B cell (primary cell): ENCODE measurements at regions not wholly inside any gene's neighbourhood (a gene's known extent, or its start where the extent isn't known, plus 50 kb on each side); places are given as distances from the start of the nearest gene placed in this dataset.

Source experiments
- ATAC-seq: fragments of 200-7000 bp; cut with Tn5 transposase; one replicate; pipeline ENCODE4 v1.10.0; 2021; ENCODE audit warnings: low read depth, mild to moderate bottlenecking, moderate number of reproducible peaks, moderate library complexity
- CTCF ChIA-PET: fragments of 350-600 bp; sonication (Branson Sonifier 250); formaldehyde crosslinking; loops from one replicate; lab custom pipeline; 2021; ENCODE audit warnings: antibody characterized with exemption, inconsistent platforms; lab: Charles Lee
- POLR2A ChIA-PET: fragments of 350-600 bp; sonication (Branson Sonifier 250); formaldehyde crosslinking; loops from one replicate; lab custom pipeline; 2021; ENCODE audit warnings: antibody characterized with exemption; lab: Charles Lee
- DNase-seq: peaks from one replicate; pipeline ENCODE4 v3.0.0; 2013
- H2AFZ ChIP-seq: 2 replicates; pipeline ENCODE4 v1.6.1; 2012; ENCODE audit warnings: mild to moderate bottlenecking, low read depth, low read length; ENCODE audit not compliant: insufficient read depth, poor library complexity, severe bottlenecking
- H3K27ac ChIP-seq, 2 donors: 1 replicate in 1 of 2; 2 replicates in 1 of 2; pipeline ENCODE4 v1.5.1; 2012 to 2013; ENCODE audit warnings: low read length in 2 of 2, mild to moderate bottlenecking in 2 of 2, moderate library complexity in 1 of 2
- H3K27me3 ChIP-seq, 4 experiments: fragments of 200-600 bp in 1 of 4; sonication (generic) in 1 of 4; replicated peaks in 1 of 4; 1 replicate in 2 of 4; 2 replicates in 2 of 4; pipeline versions ENCODE4 v1.6.1 to v1.7.0; 2013 to 2016; ENCODE audit warnings: low read length in 3 of 4, mild to moderate bottlenecking in 2 of 4, mixed read lengths in 1 of 4, moderate library complexity in 1 of 4; ENCODE audit not compliant: insufficient read depth in 4 of 4, control insufficient read depth in 3 of 4; ENCODE audit errors: control extremely low read depth in 1 of 4
- H3K36me3 ChIP-seq, 2 experiments: replicated peaks in 1 of 2; 1 replicate in 1 of 2; 2 replicates in 1 of 2; pipeline versions ENCODE4 v1.6.1 to v1.7.1; 2013; ENCODE audit warnings: low read length in 1 of 2; ENCODE audit not compliant: insufficient read depth in 2 of 2, control insufficient read depth in 1 of 2; ENCODE audit errors: control extremely low read depth in 1 of 2, extremely low read depth in 1 of 2
- H3K4me1 ChIP-seq, 2 donors: fragments of 200-600 bp in 1 of 2; sonication (generic) in 1 of 2; 1 replicate in 1 of 2; 2 replicates in 1 of 2; pipeline versions ENCODE4 v1.5.1 to v1.6.1; 2013 to 2017; ENCODE audit warnings: low read length in 2 of 2; ENCODE audit not compliant: control insufficient read depth in 2 of 2, insufficient read depth in 2 of 2
- H3K4me2 ChIP-seq: replicated peaks from 2 replicates; pipeline ENCODE3; 2012; ENCODE audit warnings: mild to moderate bottlenecking, low read depth, low read length; ENCODE audit not compliant: poor library complexity, severe bottlenecking
- H3K4me3 ChIP-seq, 5 experiments: fragments of 200-600 bp in 1 of 5; sonication (generic) in 1 of 5; 1 replicate in 3 of 5; 2 replicates in 2 of 5; pipeline versions ENCODE4 v1.5.1 to v1.7.0; 2011 to 2016; ENCODE audit warnings: low read length in 4 of 5, mild to moderate bottlenecking in 4 of 5, low read depth in 2 of 5, control low read depth in 1 of 5, moderate library complexity in 1 of 5; ENCODE audit not compliant: insufficient read depth in 1 of 5; ENCODE audit errors: control extremely low read depth in 1 of 5, extremely low read depth in 1 of 5
- H3K79me2 ChIP-seq: fragments of 200-600 bp; sonication (generic); one replicate; pipeline ENCODE4 v1.6.0; 2016; ENCODE audit warnings: low read length; ENCODE audit not compliant: control insufficient read depth, insufficient read depth
- H3K9ac ChIP-seq: fragments of 200-600 bp; sonication (generic); 2 replicates; pipeline ENCODE4 v1.6.1; 2017; ENCODE audit warnings: mild to moderate bottlenecking, low read length, moderate library complexity
- H3K9me3 ChIP-seq, 3 donors: one replicate each; pipeline versions ENCODE4 v1.6.1 to v1.7.1; 2013; ENCODE audit warnings: low read length in 2 of 3; ENCODE audit not compliant: control insufficient read depth in 2 of 3, insufficient read depth in 1 of 3; ENCODE audit errors: control extremely low read depth in 1 of 3
- H4K20me1 ChIP-seq: 2 replicates; pipeline ENCODE4 v1.6.0; 2012; ENCODE audit warnings: mild to moderate bottlenecking, low read length; ENCODE audit not compliant: insufficient read depth, control insufficient read depth, poor library complexity, severe bottlenecking
- H3K27ac Mint-ChIP-seq: one replicate; pipeline ENCODE4 v1.8.0; 2021; ENCODE audit warnings: mixed read lengths
- H3K27me3 Mint-ChIP-seq: one replicate; pipeline ENCODE4 v1.8.0; 2021; ENCODE audit warnings: mixed read lengths
- H3K4me1 Mint-ChIP-seq: one replicate; pipeline ENCODE4 v1.8.0; 2021; ENCODE audit warnings: mixed read lengths
- H3K4me3 Mint-ChIP-seq: one replicate; pipeline ENCODE4 v1.8.0; 2021; ENCODE audit warnings: mixed read lengths
- H3K9me3 Mint-ChIP-seq: one replicate; pipeline ENCODE4 v1.8.0; 2022; ENCODE audit warnings: mixed read lengths; ENCODE audit not compliant: insufficient read depth
- CTCF ChIP-seq: fragments of 200-600 bp; IDR thresholded peaks from one replicate; pipeline ENCODE4 v1.8.0; 2022; ENCODE audit warnings: antibody characterized with exemption, mild to moderate bottlenecking
- EZH2 ChIP-seq: IDR thresholded peaks from 2 replicates; pipeline ENCODE4 v1.6.1; 2012; ENCODE audit warnings: borderline replicate concordance, low read depth, mild to moderate bottlenecking, moderate library complexity, low read length; ENCODE audit not compliant: insufficient read depth, poor library complexity, severe bottlenecking
- WGBS: methylation state at CpG from one replicate; pipeline ENCODE4 v1.1.5; 2013; ENCODE audit warnings: missing lambda C conversion rate; ENCODE audit not compliant: insufficient coverage; 5-methylcytosine and 5-hydroxymethylcytosine counted together
- intact Hi-C: fragments of 100-400 bp; cut with micrococcal nuclease; formaldehyde crosslinking; loops from one replicate; pipeline ENCODE4 v1.10.0; 2022

DNA sequence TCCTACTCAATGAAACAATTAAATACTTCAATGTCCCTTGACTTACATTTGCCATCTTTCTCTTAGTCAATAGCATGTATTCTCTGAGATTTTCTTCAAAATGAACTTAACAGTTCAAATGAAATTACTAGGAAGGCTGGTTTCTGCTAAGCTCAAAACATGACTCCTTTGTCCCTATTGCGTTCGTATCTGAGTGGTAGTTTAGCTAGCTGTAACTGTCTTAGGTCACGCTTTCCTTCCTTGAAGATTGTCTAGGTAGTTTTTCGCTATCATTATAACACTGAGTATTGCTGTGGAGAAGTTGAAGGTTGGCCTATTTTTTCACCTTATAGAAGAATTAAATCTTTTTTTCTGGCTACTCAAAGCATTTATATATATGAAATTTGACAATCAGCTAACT lies 1535.2 kb downstream of the PLA2G4A start:
- Histone ChIP-seq H3K4me1 (no peaks in the 10 kb centered on the region), H4K20me1 (no peaks in the 10 kb centered on the region), H3K79me2 (no peaks in the 10 kb centered on the region), H3K36me3 (no peaks in the 10 kb centered on the region), H2AFZ (no peak overlapping the region), H3K9ac (no peak overlapping the region), H3K4me2 (no peak overlapping the region), H3K27me3 (no peaks in the 10 kb centered on the region), H3K9me3 (peaks cover 0 to 2% (median 0%) of the 10 kb centered on the region in 3 donors), H3K27ac (no peak overlapping the region), H3K4me3 (no peak overlapping the region)
- TF ChIP-seq CTCF (no peak), EZH2 (no peak)
- peaks cover 5% of the 10 kb centered on the region for H3K9me3 Mint-ChIP-seq
- H3K4me3 Mint-ChIP-seq, result no peak overlapping the region
- ATAC-seq (no peak), DNase-seq (no peak)
- H3K4me1 Mint-ChIP-seq, result no peaks in the 10 kb centered on the region
- ChIA-PET POLR2A (no interaction called here), CTCF (no interaction called here)
- H3K27ac Mint-ChIP-seq, result no peak overlapping the region
- no CpG with 5 or more reads among the region's 4 CpGs for WGBS
- intact Hi-C loops, result no loop called here
- no peaks in the 10 kb centered on the region for H3K27me3 Mint-ChIP-seq

DNA sequence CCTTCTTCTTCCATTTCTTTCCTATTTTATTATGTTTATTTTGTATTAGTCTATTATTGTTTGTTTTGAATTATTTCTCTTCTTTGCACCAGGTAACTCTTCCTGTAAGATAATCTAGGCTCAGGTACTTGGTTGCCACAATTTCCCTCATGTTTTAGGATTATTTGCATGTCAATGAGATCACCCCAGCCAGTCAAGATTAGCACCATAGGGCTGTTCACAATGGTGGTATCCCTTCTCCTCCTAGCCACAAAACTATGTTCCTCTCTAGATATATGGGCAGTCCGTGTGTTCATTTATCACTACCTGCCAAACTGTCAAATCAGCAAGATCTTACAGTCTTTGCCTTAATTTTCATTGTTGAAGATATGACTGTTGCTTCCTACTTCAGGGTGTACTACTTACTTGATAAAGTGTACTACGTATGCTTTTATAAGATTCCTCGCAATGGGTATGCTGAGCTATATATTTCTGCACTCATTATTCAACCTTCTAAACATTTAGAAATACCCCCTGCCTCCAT lies 1536.2 kb downstream of the PLA2G4A start:
- no peaks in the 10 kb centered on the region for H3K27me3 Mint-ChIP-seq
- Histone ChIP-seq H3K36me3 (no peaks in the 10 kb centered on the region), H3K27ac (no peak overlapping the region), H2AFZ (no peak overlapping the region), H3K4me3 (no peak overlapping the region), H3K9me3 (peaks cover 0 to 2% (median 0%) of the 10 kb centered on the region in 3 donors), H4K20me1 (no peaks in the 10 kb centered on the region), H3K4me1 (no peaks in the 10 kb centered on the region), H3K9ac (no peak overlapping the region), H3K27me3 (no peaks in the 10 kb centered on the region), H3K79me2 (no peaks in the 10 kb centered on the region), H3K4me2 (no peak overlapping the region)
- no peaks in the 10 kb centered on the region for H3K4me1 Mint-ChIP-seq
- DNase-seq (no peak), ATAC-seq (no peak)
- no CpG with 5 or more reads among the region's 3 CpGs for WGBS
- intact Hi-C loops, result no loop called here
- ChIA-PET CTCF (no interaction called here), POLR2A (no interaction called here)
- TF ChIP-seq CTCF (no peak), EZH2 (no peak)
- H3K9me3 Mint-ChIP-seq, result peaks cover 5% of the 10 kb centered on the region
- no peak overlapping the region for H3K27ac Mint-ChIP-seq
- H3K4me3 Mint-ChIP-seq, result no peak overlapping the region
